Inflammatory macrophage (primary cell): ENCODE measurements at regions not wholly inside any gene's neighbourhood (a gene's known extent, or its start where the extent isn't known, plus 50 kb on each side); places are given as distances from the start of the nearest gene placed in this dataset.

ENCODE experiments used
- DNase-seq, 2 donors: peaks; one replicate each; pipeline ENCODE4 v3.0.0-alpha.2; 2020 to 2022

DNA sequence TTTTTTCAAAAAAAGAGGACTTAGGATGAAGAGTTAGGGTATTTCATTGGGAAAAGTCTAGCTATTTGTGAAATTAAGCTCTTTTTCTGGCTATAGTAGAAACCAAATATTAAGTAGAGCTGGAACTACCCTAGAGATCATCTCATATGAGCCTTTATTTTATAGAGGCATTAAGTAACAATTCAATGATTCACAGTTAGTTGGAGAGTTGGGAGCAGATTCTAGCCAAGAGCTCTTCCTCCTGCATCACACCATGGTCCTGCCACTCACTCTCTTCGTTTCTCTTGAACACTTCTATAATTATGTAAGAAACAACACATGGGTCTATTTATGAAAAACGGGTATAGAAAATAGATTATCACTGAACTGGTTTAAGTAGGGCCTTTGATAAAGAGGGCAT, 76.1 kb upstream of the ANK3 start:
- DNase-seq: no peak

- no peak for DNase-seq
These were observed 75.0 kb upstream of the ANK3 start for GRCh38 chr10:60464659-60465058.

DNA sequence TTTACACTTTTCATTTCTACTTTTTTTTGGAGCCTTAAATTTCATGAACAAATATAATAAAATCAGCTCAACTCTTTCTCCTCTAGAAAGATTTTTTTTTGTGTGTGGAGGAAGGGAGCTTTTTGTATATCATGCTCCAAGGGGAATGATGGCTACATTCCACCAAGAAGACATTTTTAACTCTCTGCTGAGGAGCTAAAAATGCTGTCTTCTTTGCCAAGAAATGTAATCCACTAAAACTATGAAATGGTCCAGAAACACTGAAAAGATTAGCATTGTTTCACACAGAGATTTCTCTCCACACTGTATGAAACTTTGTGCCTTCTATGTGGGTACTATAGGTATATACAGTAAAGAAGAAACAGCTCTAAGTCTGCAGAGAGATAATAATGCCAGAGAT, 74.1 kb upstream of the ANK3 start:
- no peak for DNase-seq

- DNase-seq: peak; percentile 28 to 49
These were observed 72.0 kb upstream of the ANK3 start for GRCh38 chr10:60461688-60462087.

GRCh38 chr10:60459701-60460457, 70.2 kb upstream of the ANK3 start:
- DNase-seq: peak; percentile 24 to 40

DNA sequence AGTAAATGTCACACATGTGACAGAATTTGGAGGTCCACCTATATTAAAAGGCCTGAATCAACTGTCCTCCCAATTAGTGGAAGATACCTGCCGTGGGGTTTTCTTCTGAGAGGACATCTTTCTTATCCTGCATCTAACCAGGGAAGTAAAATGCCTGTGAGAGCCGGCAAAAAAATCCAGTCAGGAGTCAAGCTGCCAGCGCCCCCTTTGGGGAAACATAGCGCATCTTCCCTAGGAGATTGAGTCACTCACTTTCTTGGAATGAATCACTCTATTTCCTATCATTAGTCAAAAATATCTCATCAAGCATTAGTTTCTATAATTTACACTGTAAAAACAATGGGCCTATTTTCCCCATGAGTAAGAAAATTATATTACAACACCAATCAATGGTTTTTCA, 66.4 kb upstream of the ANK3 start:
- DNase-seq: no peak

DNA sequence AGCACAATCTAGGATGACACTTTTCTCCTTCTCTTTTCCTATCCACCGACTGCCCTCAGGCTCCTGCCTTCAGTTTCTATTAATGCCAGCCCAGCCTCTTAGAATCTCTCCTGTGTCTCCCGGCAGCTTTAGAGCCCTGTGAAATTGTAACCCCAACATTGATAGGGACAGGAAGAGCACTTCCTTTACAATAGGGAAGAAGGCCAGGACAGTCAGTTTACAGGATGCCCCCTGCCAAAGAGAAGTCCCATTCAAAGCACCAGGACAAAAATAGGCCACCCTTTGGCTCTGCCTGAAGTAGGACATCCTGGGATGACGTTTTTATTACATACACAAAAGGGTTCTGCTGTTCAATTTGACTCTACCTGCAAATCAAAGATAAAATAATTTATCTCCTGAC, 64.7 kb upstream of the ANK3 start:
- no peak for DNase-seq

- DNase-seq: no peak
These were observed 63.4 kb upstream of the ANK3 start for GRCh38 chr10:60453036-60453435.

GRCh38 chr10:60450291-60450690, 60.6 kb upstream of the ANK3 start:
- no peak for DNase-seq

DNA sequence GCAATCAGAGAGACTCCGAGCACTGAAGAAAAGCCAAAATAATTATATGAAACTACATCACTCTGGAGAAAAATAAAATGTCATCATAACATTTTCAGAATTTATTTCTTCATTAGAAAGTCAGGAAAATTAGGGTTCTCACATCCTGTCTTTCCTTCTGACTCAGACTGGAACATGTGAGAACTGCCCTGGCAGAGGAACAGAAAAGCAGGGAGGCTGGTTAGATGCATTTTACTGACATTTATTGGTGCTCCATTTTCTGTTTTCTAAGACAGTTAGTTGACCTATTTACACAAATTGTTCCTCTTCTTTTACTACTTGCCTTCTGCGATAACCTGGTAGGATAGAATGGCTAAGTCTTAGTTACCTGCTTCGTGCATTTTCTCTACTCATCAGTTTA, 58.6 kb upstream of the ANK3 start:
- no peak for DNase-seq

DNA sequence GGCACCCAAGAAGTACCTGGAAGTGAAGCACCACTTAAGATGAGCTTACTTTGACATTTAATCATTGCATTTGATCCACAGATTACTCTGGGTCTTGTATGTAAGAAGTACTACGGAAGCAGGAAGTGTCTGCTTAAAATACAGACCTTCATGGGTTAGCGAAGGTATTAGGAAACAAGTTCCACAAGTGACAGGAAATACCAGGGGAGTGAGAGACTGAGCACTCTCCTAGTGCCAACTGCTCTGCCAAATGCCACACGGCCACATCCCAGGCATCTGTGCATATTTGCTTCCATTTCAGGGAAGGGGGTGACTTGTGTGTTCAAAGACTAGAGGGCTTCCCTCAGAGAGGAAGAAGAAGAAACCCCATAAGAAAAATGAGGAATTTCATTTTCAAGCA, 57.2 kb upstream of the ANK3 start:
- peak; percentile 24 to 55 for DNase-seq

DNA sequence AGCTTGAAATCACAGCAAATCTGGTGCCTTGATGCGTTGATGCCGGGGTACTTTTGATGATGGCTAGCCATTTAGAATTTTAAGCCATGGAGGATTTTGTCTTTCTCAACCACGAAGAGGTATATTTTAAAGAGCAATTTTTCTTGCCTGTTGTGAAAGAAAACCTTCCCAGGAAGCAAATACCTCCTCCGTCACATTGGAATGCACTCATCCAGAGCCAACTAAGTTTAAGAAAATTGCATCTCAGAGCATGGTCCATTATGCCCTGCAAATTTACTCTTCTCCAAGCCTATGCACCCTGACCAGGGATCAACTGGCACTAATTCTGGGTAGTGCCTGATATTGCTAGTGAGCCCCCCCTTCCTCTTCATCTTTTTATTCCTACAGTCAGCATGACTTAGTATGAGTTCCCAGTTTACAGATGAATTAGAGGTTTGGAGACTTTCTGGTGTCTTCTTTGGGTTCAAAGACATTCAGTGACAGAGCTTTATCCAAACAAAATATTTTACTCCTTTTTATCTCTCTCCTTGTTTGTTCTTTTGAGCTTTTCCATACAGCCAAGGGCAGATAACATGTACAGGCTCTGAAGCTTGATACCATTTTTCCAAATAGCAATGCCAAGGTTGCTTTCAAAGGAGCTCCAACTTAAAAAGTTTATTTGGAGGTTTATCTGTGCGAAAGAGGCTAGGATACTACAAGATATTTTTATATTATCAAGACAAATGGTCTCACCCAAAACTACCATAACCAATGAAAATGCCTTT, 56.6 kb upstream of the ANK3 start:
- DNase-seq: no peak

- peak in 1 of 2 donors; percentile 31 for DNase-seq
These were observed 54.9 kb upstream of the ANK3 start for GRCh38 chr10:60444494-60445064.

DNA sequence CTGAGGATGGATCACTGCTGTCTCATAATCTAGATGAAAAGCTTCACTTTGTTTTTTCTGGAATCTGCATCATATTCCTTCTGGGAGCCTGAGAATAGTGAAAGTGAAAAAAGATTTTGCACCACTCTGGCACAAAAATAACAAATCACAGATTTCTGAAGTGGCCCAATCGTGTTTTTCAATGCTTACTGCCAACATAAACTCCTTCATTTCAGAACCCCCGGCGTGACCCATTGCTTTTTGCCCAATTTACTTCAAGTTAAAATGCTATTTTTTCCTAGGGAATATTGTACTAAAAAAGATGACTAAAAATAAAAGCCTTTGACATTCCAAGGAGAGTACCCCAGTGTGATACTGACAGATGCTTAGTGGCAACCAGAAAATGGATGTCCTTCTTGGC, 53.7 kb upstream of the ANK3 start:
- DNase-seq: no peak

DNA sequence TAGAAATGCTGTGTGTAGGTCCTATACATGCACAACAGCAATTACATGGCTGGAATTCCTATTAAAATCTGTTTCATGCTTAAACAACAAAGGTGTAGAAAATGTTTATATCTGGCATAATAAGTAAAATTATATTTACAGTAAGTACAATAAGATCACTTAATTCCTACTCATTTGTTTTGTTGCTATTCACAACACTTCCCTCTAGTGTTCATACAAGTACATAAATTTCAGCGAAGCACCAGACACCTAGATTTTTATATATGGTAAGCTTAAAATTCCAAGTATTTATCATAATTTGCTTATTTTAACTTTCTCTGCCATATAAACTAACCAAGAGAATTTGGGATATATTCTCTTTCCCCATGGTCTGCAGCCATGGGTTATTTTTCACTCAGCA, 51.8 kb upstream of the ANK3 start:
- DNase-seq: peak in 1 of 2 donors; percentile 11

DNA sequence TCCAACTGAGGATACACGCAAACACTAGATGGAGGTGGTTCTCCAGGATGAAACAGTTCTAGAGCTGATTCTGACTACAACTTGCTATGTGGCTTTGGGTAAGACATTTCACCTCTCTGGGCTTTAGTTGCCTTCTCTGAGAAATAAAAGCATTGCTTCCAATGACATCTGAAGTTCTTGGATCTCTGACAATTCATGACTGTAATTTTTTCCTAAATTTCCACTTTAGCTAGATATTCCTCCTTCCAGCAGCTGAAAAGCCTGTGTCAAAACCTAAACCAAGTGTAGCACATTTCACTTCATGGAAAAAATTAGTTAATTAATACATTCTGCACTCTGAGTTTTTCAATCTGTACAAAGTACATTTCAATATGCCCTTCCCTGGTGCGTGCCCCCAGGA, 50.0 kb upstream of the ANK3 start:
- DNase-seq: no peak
